ENCODE measurements at regions not wholly inside any gene's neighbourhood (a gene's known extent, or its start where the extent isn't known, plus 50 kb on each side); places are given as distances from the start of the nearest gene placed in this dataset.

GRCh38 chr5:73306078-73306719, 133.2 kb downstream of the TMEM174 start:
- FAIRE-seq (no peak), DNase-seq (ENCODE audit: insufficient read length, low spot score) (no peak)
- TF ChIP-seq POLR2A (IDR thresholded peaks at IDR 0.05; ENCODE audit: low read depth, low read length) (no peak), TAF1 (IDR thresholded peaks at IDR 0.05; ENCODE audit: low read depth, low read length) (no peak), POU2F2 (IDR thresholded peaks at IDR 0.05; ENCODE audit: low read depth, low read length) (no peak), PAX5 (IDR thresholded peaks at IDR 0.05; ENCODE audit: insufficient read depth, low read length, severe bottlenecking) (no peak), SPI1 (IDR thresholded peaks at IDR 0.05; ENCODE audit: low read depth, low read length) (no peak), POLR2AphosphoS5 (IDR thresholded peaks at IDR 0.05; ENCODE audit: low read depth, low read length) (no peak)

GRCh38 chr5:73305386-73305785, 132.4 kb downstream of the TMEM174 start:
- no peak for DNase-seq (ENCODE audit: insufficient read length, low spot score)
- TF ChIP-seq PAX5 (IDR thresholded peaks at IDR 0.05; ENCODE audit: insufficient read depth, low read length, severe bottlenecking) (no peak), POLR2A (IDR thresholded peaks at IDR 0.05; ENCODE audit: low read depth, low read length) (no peak), POU2F2 (IDR thresholded peaks at IDR 0.05; ENCODE audit: low read depth, low read length) (no peak), TAF1 (IDR thresholded peaks at IDR 0.05; ENCODE audit: low read depth, low read length) (no peak), SPI1 (IDR thresholded peaks at IDR 0.05; ENCODE audit: low read depth, low read length) (no peak), POLR2AphosphoS5 (IDR thresholded peaks at IDR 0.05; ENCODE audit: low read depth, low read length) (no peak)
- no peak for FAIRE-seq

- no peak for FAIRE-seq
These were observed 131.4 kb downstream of the TMEM174 start for GRCh38 chr5:73304381-73304780.

GRCh38 chr5:73303148-73304079, 130.4 kb downstream of the TMEM174 start:
- FAIRE-seq (no peak), DNase-seq (ENCODE audit: insufficient read length, low spot score) (no peak)
- TF ChIP-seq PAX5 (IDR thresholded peaks at IDR 0.05; ENCODE audit: insufficient read depth, low read length, severe bottlenecking), result no peak
- no peak for TF ChIP-seq POLR2AphosphoS5 (IDR thresholded peaks at IDR 0.05; ENCODE audit: low read depth, low read length)
- no peak for TF ChIP-seq SPI1 (IDR thresholded peaks at IDR 0.05; ENCODE audit: low read depth, low read length)
- no peak for TF ChIP-seq TAF1 (IDR thresholded peaks at IDR 0.05; ENCODE audit: low read depth, low read length)
- no peak for TF ChIP-seq POLR2A (IDR thresholded peaks at IDR 0.05; ENCODE audit: low read depth, low read length)
- TF ChIP-seq POU2F2 (IDR thresholded peaks at IDR 0.05; ENCODE audit: low read depth, low read length), result no peak

More at GRCh38 chr5:73304381-73304780, 131.4 kb downstream of the TMEM174 start:
- DNase-seq (ENCODE audit: insufficient read length, low spot score), result no peak
- TF ChIP-seq POU2F2 (IDR thresholded peaks at IDR 0.05; ENCODE audit: low read depth, low read length) (no peak), POLR2AphosphoS5 (IDR thresholded peaks at IDR 0.05; ENCODE audit: low read depth, low read length) (no peak), PAX5 (IDR thresholded peaks at IDR 0.05; ENCODE audit: insufficient read depth, low read length, severe bottlenecking) (no peak), POLR2A (IDR thresholded peaks at IDR 0.05; ENCODE audit: low read depth, low read length) (no peak), TAF1 (IDR thresholded peaks at IDR 0.05; ENCODE audit: low read depth, low read length) (no peak), SPI1 (IDR thresholded peaks at IDR 0.05; ENCODE audit: low read depth, low read length) (no peak)

GRCh38 chr5:73302797-73303147, 129.8 kb downstream of the TMEM174 start:
- FAIRE-seq, result no peak

GRCh38 chr5:73301208-73301901, 128.4 kb downstream of the TMEM174 start:
- FAIRE-seq (no peak), DNase-seq (ENCODE audit: insufficient read length, low spot score) (no peak)
- TF ChIP-seq POU2F2 (IDR thresholded peaks at IDR 0.05; ENCODE audit: low read depth, low read length) (no peak), POLR2A (IDR thresholded peaks at IDR 0.05; ENCODE audit: low read depth, low read length) (no peak), TAF1 (IDR thresholded peaks at IDR 0.05; ENCODE audit: low read depth, low read length) (no peak), PAX5 (IDR thresholded peaks at IDR 0.05; ENCODE audit: insufficient read depth, low read length, severe bottlenecking) (no peak), SPI1 (IDR thresholded peaks at IDR 0.05; ENCODE audit: low read depth, low read length) (no peak), POLR2AphosphoS5 (IDR thresholded peaks at IDR 0.05; ENCODE audit: low read depth, low read length) (no peak)

More at GRCh38 chr5:73302797-73303147, 129.8 kb downstream of the TMEM174 start:
- DNase-seq (ENCODE audit: insufficient read length, low spot score), result no peak
- TF ChIP-seq POLR2A (IDR thresholded peaks at IDR 0.05; ENCODE audit: low read depth, low read length) (no peak), SPI1 (IDR thresholded peaks at IDR 0.05; ENCODE audit: low read depth, low read length) (no peak), TAF1 (IDR thresholded peaks at IDR 0.05; ENCODE audit: low read depth, low read length) (no peak), POLR2AphosphoS5 (IDR thresholded peaks at IDR 0.05; ENCODE audit: low read depth, low read length) (no peak)

- DNase-seq (ENCODE audit: insufficient read length, low spot score) (no peak), FAIRE-seq (no peak)
- TF ChIP-seq PAX5 (IDR thresholded peaks at IDR 0.05; ENCODE audit: insufficient read depth, low read length, severe bottlenecking) (no peak), POLR2A (IDR thresholded peaks at IDR 0.05; ENCODE audit: low read depth, low read length) (no peak), SPI1 (IDR thresholded peaks at IDR 0.05; ENCODE audit: low read depth, low read length) (no peak), TAF1 (IDR thresholded peaks at IDR 0.05; ENCODE audit: low read depth, low read length) (no peak), POU2F2 (IDR thresholded peaks at IDR 0.05; ENCODE audit: low read depth, low read length) (no peak), POLR2AphosphoS5 (IDR thresholded peaks at IDR 0.05; ENCODE audit: low read depth, low read length) (no peak)
These were observed 127.6 kb downstream of the TMEM174 start for GRCh38 chr5:73300337-73301207.

GRCh38 chr5:73299665-73300336, 126.8 kb downstream of the TMEM174 start:
- TF ChIP-seq POU2F2 (IDR thresholded peaks at IDR 0.05; ENCODE audit: low read depth, low read length) (no peak), SPI1 (IDR thresholded peaks at IDR 0.05; ENCODE audit: low read depth, low read length) (no peak), PAX5 (IDR thresholded peaks at IDR 0.05; ENCODE audit: insufficient read depth, low read length, severe bottlenecking) (no peak), POLR2AphosphoS5 (IDR thresholded peaks at IDR 0.05; ENCODE audit: low read depth, low read length) (no peak), POLR2A (IDR thresholded peaks at IDR 0.05; ENCODE audit: low read depth, low read length) (no peak), TAF1 (IDR thresholded peaks at IDR 0.05; ENCODE audit: low read depth, low read length) (no peak)
- FAIRE-seq, result no peak
- no peak for DNase-seq (ENCODE audit: insufficient read length, low spot score)

Data from GM12891 (cell line).